Activated CD4-positive, alpha-beta T cell treated with anti-CD3 and anti-CD28 coated beads for 1 hour (primary cell): ENCODE measurements at regions not wholly inside any gene's neighbourhood (a gene's known extent, or its start where the extent isn't known, plus 50 kb on each side); places are given as distances from the start of the nearest gene placed in this dataset.

Experiments
- DNase-seq: peaks from one replicate; pipeline ENCODE4 v3.0.0-alpha.2; 2020

DNA sequence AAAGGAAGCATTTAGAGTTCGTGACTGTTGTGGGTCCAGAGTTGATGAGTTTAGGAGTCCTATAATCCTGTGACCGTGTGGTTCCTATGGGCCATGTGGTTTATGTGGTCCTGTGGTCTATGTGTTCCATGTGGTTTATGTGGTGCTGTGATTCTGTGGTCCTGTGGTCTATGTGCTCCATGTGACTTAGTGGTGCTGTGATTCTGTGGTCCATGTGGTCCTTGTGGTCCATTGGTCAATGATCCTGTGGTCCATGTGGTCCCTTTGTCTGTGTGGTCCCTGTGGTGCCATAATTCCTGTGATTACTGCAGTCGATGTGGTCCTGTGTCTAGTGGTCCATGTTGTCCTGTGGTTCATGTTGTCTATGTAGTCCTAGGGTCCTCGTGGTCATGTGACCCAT, 167.3 kb downstream of the TMEM18 start:
- no peak for DNase-seq

DNA sequence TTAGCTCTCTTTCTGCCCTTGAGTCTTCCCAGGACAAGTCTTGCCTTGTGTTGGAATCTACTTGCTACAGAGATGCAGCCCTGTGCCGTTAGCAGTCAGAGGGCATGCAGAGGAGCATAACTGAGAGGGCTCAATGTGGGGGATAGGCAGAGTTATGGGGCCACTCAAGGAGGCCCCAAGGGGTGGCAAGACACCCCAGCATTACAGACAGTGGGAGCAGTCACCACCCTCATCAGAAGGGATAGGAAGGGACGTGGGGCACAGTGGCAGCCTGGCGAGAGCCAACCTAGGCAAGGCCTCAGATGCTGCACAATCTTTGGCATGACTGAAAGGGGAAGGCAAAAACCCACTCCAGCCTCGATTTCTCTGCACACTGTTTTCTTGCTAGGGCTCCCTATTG, 169.1 kb downstream of the TMEM18 start:
- DNase-seq: no peak

- DNase-seq: no peak
These were observed 170.3 kb downstream of the TMEM18 start for GRCh38 chr2:506866-507265.

GRCh38 chr2:506451-506850, 170.8 kb downstream of the TMEM18 start:
- DNase-seq: no peak

- DNase-seq: no peak
These were observed 171.3 kb downstream of the TMEM18 start for GRCh38 chr2:505941-506340.

GRCh38 chr2:503288-503999, 173.8 kb downstream of the TMEM18 start:
- DNase-seq: no peak

DNA sequence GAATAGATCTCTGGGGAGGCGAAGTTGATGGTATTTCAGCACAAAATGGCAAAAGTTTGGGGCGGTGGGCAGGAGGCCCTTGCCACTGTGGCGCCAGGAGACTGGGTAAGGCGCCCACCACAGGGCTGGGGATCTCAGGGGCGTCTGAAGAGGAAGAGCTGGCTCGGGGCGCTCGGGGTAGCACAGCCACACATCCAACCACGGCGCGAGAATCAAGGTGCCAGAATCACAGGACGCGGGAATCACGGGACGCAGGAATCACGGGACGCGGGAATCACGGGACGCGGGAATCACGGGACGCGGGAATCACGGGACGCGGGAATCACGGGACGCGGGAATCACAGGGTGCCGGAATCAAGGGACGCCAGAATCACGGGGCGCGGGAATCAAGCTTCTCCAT, 174.4 kb downstream of the TMEM18 start:
- DNase-seq: no peak

- no peak for DNase-seq
These were observed 175.5 kb downstream of the TMEM18 start for GRCh38 chr2:501667-502066.

DNA sequence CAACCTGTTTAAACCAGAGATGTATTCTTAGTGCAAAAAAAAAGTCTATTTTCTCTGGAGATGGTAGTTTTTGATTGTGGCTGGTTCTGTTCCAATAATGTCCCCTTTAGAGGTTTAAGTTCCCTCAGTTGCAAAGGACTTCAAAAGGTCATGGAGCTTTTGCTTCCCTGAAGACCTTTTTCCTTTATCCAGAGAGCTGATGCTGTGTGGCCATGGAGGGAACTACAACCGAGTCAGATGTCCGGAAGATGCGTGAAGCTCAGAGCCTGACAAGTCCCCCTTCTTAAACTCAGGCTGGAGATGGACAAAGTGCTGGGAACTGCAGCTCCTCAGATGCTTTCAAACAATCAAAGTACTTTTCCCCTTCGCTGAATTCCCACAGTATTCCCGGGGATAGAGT, 176.1 kb downstream of the TMEM18 start:
- no peak for DNase-seq

- no peak for DNase-seq
These were observed 177.5 kb downstream of the TMEM18 start for GRCh38 chr2:499726-500125.

DNA sequence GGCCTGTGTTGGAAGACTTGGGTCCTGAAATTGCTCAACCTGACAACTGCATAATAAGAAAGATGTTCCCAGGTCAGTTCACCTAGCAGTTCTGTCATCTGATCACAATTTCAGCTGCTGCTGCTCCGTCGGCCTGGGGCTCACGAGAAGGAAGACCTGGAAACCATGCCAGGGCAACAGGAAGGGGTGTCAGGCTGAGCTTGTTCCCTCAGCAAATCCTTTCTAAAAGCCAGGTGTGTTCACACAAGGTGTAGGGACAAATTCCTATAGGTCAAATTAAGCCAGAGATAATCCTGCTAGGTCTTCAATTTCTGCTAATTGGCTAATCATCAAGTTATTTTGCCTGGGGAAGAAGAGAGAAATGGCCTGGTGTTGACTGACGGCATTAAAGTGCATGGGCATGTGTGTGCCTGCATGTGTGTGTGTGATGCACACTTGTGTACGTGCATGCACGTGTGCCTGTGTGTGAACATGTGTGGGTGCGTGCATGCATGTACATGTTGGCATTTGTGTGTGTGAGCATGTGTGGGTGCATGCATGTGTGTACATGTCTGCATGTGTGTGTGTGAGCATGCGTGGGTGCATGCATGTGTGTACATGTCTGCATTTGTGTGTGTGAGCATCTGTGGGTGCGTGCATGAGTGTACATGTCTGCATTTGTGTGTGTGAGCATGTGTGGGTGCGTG, 178.6 kb downstream of the TMEM18 start:
- DNase-seq: no peak

GRCh38 chr2:497770-498492, 179.3 kb downstream of the TMEM18 start:
- DNase-seq: no peak

DNA sequence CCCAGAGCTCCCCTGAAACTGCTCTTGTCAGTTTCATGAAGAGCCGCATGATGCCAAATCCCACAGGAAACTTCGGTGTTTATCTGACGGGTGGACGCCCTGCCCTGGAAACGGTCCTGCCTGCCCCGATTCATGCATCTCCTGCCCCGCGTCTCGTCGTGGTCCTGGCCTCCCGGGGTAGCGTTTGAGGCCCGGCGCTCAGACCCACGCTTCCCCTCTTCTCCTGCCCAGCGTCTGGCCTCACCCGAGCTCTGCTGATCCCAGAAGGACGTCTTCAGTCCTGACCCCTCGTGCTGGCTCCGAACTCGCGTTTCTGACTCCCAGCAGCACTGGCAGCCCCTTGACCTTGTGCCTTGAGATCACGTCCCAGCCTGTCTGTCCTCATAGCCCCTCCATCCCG, 180.5 kb downstream of the TMEM18 start:
- DNase-seq: no peak

- no peak for DNase-seq
These were observed 181.4 kb downstream of the TMEM18 start for GRCh38 chr2:495745-496275.

GRCh38 chr2:494853-495252, 182.4 kb downstream of the TMEM18 start:
- DNase-seq: no peak

DNA sequence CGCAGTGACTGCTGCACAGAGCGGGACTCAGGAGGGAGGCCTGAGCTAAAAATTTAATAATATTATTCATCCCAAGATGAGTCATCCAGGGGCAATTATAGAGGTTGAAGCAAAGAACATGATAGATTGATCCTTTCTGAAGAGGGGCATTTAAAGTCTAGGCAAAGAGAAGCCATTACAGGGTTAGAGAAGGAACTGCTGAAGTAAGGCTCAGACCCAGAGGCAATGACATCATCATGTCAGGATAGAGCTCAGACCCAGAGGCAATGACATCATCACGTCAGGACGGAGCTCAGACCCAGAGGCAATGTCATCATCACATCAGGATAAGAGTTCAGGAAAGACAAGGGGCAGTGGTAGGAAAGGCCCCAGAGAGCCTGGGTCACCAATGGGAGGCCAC, 184.0 kb downstream of the TMEM18 start:
- DNase-seq: no peak

DNA sequence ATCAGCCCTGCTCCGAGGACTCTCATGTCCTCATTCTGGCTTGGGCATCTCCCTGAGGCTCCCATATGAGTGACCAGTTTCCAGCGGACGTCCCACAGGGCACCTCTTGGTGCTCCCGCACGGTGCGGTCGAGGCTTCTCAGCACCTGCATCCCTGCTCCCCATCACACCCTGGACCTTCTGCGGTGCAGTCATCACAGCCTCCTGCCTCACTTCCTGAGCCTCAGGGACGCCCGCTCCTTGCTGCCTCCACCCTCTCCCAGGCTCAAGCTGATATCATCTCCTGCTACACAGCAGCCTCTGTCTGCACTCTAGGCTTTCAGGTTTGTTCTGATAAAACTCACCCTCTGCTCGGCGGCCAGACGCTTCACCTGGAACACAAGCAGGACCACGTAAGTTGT, 185.0 kb downstream of the TMEM18 start:
- no peak for DNase-seq

DNA sequence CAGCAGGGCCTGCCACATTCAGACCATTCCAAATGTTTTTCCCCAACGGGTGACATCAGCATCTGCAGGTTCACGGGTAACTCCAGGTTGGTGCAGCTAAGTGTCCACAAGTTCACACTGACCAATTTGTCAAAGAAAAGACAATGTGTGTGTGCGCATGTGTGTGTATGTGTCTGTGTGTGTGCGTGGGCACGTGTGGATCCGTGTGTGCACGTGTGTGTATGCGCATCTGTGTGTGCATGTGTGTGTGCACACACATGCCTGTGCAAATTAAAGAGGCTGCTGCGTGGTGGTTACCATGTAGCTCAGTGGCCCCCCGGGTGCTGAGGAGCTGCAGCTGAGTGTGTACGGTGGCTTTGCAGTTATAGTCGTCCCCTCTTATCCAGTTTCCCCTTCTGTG, 187.4 kb downstream of the TMEM18 start:
- DNase-seq: no peak

DNA sequence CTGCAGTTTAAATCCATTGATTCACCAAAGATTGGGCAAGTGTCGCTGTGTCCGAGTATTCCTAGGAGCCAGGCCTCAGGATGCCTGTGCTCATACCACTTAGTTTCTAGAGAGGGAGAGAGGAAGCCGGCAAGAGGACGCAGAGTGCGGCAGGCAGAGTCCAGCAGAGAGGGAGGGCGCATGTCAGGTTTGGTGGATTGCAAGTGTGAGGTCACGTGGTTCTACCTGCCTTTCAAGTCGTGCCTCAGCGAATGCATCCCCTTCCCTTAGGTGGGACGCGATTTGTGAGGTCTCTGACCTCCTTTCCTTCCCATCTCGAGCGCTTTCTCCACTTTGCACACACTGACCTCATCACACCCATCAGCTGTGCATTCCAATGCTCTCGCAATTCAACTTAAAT, 188.1 kb downstream of the TMEM18 start:
- DNase-seq: no peak

DNA sequence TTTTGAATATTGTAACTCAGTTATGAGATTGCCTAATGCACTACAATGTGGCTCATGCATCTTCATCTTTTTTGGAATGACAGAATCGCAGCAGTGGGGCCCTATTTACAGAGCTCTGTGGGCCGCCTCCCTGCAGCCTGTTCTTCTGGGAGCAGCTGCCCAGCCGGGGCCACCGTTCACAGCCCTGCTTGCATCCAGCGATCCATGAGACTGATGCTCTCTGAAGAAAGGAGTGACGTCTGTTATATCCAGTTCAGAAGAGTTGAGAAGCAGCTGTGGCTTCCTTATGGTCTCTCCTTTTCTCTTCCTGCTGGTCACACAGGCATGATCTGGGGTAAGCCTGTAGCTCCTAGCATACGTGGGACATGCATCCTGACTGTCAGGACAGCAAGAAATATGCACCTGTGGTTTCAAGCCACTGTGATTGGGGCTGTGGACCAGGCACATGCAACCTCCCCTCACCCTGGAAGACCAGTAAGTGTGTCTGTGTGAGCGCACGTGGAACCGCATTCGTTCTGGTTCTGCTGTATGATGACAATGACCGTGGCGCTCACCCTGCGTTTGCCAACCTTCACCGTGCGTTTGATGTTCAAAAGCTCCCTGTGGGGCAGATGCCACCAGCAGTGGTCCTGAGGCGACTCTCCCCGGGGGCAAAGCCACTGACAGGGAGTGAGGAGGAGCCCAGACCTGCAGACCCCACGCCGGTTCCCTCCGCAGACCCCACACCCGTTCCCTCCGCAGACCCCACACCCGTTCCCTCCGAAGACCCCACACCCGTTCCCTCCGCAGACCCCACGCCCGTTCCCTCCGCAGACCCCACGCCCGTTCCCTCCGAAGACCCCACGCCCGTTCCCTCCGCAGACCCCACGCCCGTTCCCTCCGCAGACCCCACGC, 189.8 kb downstream of the TMEM18 start:
- no peak for DNase-seq

DNA sequence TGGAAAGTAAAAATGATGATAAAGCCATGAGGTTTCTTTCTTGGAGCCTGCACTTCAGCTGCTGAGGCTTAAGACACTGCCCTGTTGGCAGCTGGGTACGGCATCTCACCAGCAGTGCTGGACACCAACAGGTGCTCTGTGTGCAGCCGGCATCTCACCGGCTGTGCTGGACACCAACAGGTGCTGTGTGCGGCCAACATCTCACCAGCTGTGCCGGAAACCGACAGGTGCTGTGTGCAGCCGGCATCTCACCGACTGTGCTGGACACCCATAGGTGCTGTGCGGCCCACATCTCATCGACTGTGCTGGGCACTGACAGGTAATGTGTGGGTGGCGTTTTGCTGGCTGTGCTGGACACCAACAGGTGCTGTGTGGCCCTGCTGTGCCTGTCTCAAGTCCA, 190.8 kb downstream of the TMEM18 start:
- DNase-seq: no peak

GRCh38 chr2:481388-481787, 193.5 kb upstream of the ALKAL2 start:
- no peak for DNase-seq
